ENCODE measurements at regions not wholly inside any gene's neighbourhood (a gene's known extent, or its start where the extent isn't known, plus 50 kb on each side); places are given as distances from the start of the nearest gene placed in this dataset.

- TF ChIP-seq CTCF (conservative IDR thresholded peaks at IDR 0.05; ENCODE audit: low read depth): no peak
- no peak for DNase-seq (ENCODE audit: low spot score)
- H3K27ac ChIP-seq: no peak overlapping the region
- POLR2A ChIA-PET (ENCODE audit: low non-redundant PET): no interaction called here
- CTCF ChIA-PET: no interaction called here
These were observed 144.3 kb downstream of the PXDC1 start for GRCh38 chr6:3607171-3607570.

- ChIA-PET CTCF (interaction anchor here (0.6 kb wide), 1 partner anchor 38 kb away, joined by 3 read pairs; no protein-coding TSS in a partner anchor), POLR2A (ENCODE audit: low non-redundant PET) (no interaction called here)
- H3K27ac ChIP-seq: no peak overlapping the region
- no peak for DNase-seq (ENCODE audit: low spot score)
- TF ChIP-seq CTCF (conservative IDR thresholded peaks at IDR 0.05; ENCODE audit: low read depth): no peak
These were observed 146.7 kb upstream of the SLC22A23 start for GRCh38 chr6:3603340-3604130.

GRCh38 chr6:3601570-3601969 lies 144.7 kb upstream of the SLC22A23 start:
- no peak for DNase-seq (ENCODE audit: low spot score)
- POLR2A ChIA-PET (ENCODE audit: low non-redundant PET): no interaction called here
- CTCF ChIA-PET: no interaction called here
- TF ChIP-seq CTCF (conservative IDR thresholded peaks at IDR 0.05; ENCODE audit: low read depth): no peak
- H3K27ac ChIP-seq: no peak overlapping the region

- no peak overlapping the region for H3K27ac ChIP-seq
- no peak for DNase-seq (ENCODE audit: low spot score)
- CTCF ChIA-PET: interaction anchor here (0.6 kb wide), 1 partner anchor 38 kb away, joined by 3 read pairs; no protein-coding TSS in a partner anchor
- no peak for TF ChIP-seq CTCF (conservative IDR thresholded peaks at IDR 0.05; ENCODE audit: low read depth)
- POLR2A ChIA-PET (ENCODE audit: low non-redundant PET): no interaction called here
These were observed 140.7 kb upstream of the SLC22A23 start for GRCh38 chr6:3597500-3598064.

GRCh38 chr6:3596766-3597165 lies 139.9 kb upstream of the SLC22A23 start:
- no peak for TF ChIP-seq CTCF (conservative IDR thresholded peaks at IDR 0.05; ENCODE audit: low read depth)
- no peak overlapping the region for H3K27ac ChIP-seq
- POLR2A ChIA-PET (ENCODE audit: low non-redundant PET): no interaction called here
- CTCF ChIA-PET: interaction anchor here (0.6 kb wide), 1 partner anchor 39 kb away, joined by 3 read pairs; no protein-coding TSS in a partner anchor
- no peak for DNase-seq (ENCODE audit: low spot score)

- no peak for DNase-seq (ENCODE audit: low spot score)
- no peak overlapping the region for H3K27ac ChIP-seq
- ChIA-PET POLR2A (ENCODE audit: low non-redundant PET) (interaction anchor here (0.5 kb wide), 1 partner anchor 138 kb away, joined by 3 read pairs; no protein-coding TSS in a partner anchor), CTCF (interaction anchor here (0.6 kb wide), 1 partner anchor 11 kb away, joined by 4 read pairs; no protein-coding TSS in a partner anchor)
- TF ChIP-seq CTCF (conservative IDR thresholded peaks at IDR 0.05; ENCODE audit: low read depth): no peak
These were observed 137.4 kb upstream of the SLC22A23 start for GRCh38 chr6:3594201-3594600.

Data from RWPE1 (cell line).